LNCAP (cell line): ENCODE measurements at regions not wholly inside any gene's neighbourhood (a gene's known extent, or its start where the extent isn't known, plus 50 kb on each side); places are given as distances from the start of the nearest gene placed in this dataset.

Experiments
- TF ChIP-seq, protein P1 (sequence below): fragments of 450-650 bp; IDR thresholded peaks from 2 replicates; pipeline ENCODE4 v1.5.1; 2017; ENCODE audit warnings: mild to moderate bottlenecking

GRCh38 chr15:47337106-47337505 is 380.2 kb upstream of the SEMA6D start:
- TF ChIP-seq, protein P1, sequence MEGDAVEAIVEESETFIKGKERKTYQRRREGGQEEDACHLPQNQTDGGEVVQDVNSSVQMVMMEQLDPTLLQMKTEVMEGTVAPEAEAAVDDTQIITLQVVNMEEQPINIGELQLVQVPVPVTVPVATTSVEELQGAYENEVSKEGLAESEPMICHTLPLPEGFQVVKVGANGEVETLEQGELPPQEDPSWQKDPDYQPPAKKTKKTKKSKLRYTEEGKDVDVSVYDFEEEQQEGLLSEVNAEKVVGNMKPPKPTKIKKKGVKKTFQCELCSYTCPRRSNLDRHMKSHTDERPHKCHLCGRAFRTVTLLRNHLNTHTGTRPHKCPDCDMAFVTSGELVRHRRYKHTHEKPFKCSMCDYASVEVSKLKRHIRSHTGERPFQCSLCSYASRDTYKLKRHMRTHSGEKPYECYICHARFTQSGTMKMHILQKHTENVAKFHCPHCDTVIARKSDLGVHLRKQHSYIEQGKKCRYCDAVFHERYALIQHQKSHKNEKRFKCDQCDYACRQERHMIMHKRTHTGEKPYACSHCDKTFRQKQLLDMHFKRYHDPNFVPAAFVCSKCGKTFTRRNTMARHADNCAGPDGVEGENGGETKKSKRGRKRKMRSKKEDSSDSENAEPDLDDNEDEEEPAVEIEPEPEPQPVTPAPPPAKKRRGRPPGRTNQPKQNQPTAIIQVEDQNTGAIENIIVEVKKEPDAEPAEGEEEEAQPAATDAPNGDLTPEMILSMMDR: no peak

- TF ChIP-seq, protein P1: no peak
These were observed 379.5 kb upstream of the SEMA6D start for GRCh38 chr15:47337836-47338235.

- TF ChIP-seq, protein P1: no peak
These were observed 378.5 kb upstream of the SEMA6D start for GRCh38 chr15:47338771-47339170.

DNA sequence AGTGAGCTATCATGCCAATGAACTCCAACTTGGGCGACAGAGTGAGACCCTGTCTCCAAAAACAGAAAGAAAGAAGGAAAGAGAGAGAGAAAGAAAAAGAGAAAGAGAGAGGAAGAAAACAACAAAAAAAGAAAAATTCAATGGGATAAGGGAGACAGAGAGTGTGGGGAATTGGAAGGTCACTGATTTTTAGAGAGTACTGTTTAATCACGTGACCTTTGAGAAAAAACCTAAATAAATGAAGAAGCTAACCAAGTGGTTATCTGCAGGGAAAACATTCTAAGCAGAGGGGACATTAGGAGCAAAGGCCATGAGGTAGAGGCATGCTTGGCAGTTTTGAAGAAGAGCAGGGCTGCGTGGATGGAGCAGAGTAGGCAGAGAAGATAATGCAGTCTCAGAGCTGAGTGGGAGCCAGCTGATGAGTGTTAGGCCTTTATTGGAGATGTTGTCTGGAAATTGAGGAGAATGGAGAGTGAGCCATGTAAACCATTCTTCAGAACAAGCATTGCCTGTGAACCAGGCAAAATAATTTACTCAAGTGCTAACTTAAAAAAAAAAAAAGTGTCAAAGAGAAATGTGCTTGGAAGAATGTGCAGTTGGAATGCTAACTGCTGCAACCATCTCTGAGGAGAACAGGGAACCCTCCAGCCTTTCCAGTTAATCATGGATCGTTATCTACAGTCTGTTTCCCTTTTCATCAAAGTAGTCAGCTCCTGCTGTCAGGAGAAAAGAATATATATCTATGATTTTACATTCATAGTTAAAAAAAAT is 377.3 kb upstream of the SEMA6D start:
- TF ChIP-seq, protein P1: no peak

GRCh38 chr15:47340571-47340920 is 376.8 kb upstream of the SEMA6D start:
- TF ChIP-seq, protein P1: no peak

DNA sequence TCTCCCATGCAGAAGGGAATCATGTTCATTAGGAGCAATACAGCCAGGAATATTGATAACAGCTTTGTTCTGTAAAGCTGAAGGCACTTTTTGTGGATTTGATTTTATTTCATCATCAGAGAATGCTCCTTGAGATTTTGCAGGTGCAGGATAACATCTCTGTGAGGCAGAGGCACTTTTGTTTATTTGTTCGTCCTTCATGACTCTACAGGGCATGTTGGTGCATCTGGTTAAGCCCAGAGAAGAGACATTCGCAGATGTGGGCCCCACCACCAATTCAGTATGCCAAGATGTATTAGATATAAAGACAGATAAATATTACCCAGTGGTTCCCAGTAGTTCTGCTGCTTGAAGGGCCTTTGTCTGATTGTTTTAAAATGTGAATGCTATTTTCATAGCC is 368.1 kb upstream of the SEMA6D start:
- TF ChIP-seq, protein P1: no peak

DNA sequence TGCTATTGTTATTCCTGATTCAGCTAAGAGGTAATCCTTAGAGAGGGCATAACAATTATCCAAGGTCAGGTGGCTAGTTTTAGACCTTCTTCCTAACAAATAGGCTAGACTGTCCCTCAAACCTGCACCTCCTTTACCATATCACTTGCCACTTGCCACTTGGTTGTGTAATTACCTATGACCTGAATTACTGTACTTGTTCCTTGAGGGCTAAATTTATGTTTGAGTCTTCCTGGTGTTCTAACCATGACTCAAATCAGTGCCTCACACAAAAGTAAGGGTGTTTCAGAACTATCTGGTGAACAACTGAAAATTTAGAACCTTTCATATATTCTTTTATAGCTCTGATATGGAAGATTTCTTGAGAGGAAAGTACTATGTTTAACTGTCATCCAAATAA is 365.8 kb upstream of the SEMA6D start:
- TF ChIP-seq, protein P1: no peak

- TF ChIP-seq, protein P1: no peak
These were observed 365.1 kb upstream of the SEMA6D start for GRCh38 chr15:47352217-47352616.
